DMS 273 treated with DMSO at 0.1 percent for 48 hours (cell line): ENCODE measurements at regions not wholly inside any gene's neighbourhood (a gene's known extent, or its start where the extent isn't known, plus 50 kb on each side); places are given as distances from the start of the nearest gene placed in this dataset.

Experiments
- DNase-seq: peaks from one replicate; lab custom pipeline; 2025; lab: John Stamatoyannopoulos, UW

- no peak for DNase-seq
Measured at GRCh38 chr17:11081342-11081741, 159.7 kb upstream of the SHISA6 start.

GRCh38 chr17:11077673-11078072, 163.3 kb upstream of the SHISA6 start:
- DNase-seq: no peak

- no peak for DNase-seq
Measured at GRCh38 chr17:11074451-11074850, 166.6 kb upstream of the SHISA6 start.

- no peak for DNase-seq
Measured at GRCh38 chr17:11056926-11057325, 184.1 kb upstream of the SHISA6 start.

- DNase-seq: no peak
Measured at GRCh38 chr17:11053846-11054245, 187.2 kb upstream of the SHISA6 start.

- no peak for DNase-seq
Measured at GRCh38 chr17:11049539-11049938, 191.5 kb upstream of the SHISA6 start.

GRCh38 chr17:11047228-11047627, 193.8 kb upstream of the SHISA6 start:
- no peak for DNase-seq

GRCh38 chr17:11039342-11039741, 201.5 kb upstream of the PIRT start:
- DNase-seq: no peak

- DNase-seq: no peak
Measured at GRCh38 chr17:11035681-11036080, 197.8 kb upstream of the PIRT start.

- no peak for DNase-seq
Measured at GRCh38 chr17:11031787-11032186, 193.9 kb upstream of the PIRT start.

GRCh38 chr17:11029791-11030190, 191.9 kb upstream of the PIRT start:
- no peak for DNase-seq

GRCh38 chr17:11028349-11028748, 190.5 kb upstream of the PIRT start:
- DNase-seq: no peak

GRCh38 chr17:11026903-11027302, 189.0 kb upstream of the PIRT start:
- DNase-seq: no peak

GRCh38 chr17:11023639-11024479, 186.0 kb upstream of the PIRT start:
- DNase-seq: no peak

- no peak for DNase-seq
Measured at GRCh38 chr17:11006530-11006929, 168.6 kb upstream of the PIRT start.

- no peak for DNase-seq
Measured at GRCh38 chr17:11005940-11006339, 168.1 kb upstream of the PIRT start.

GRCh38 chr17:11002417-11002816, 164.5 kb upstream of the PIRT start:
- DNase-seq: no peak

- DNase-seq: no peak
Measured at GRCh38 chr17:11001651-11002050, 163.8 kb upstream of the PIRT start.

GRCh38 chr17:10999484-10999883, 161.6 kb upstream of the PIRT start:
- no peak for DNase-seq

GRCh38 chr17:10993126-10993525, 155.2 kb upstream of the PIRT start:
- DNase-seq: no peak

- DNase-seq: no peak
Measured at GRCh38 chr17:10992106-10992880, 154.4 kb upstream of the PIRT start.

GRCh38 chr17:10987786-10988185, 149.9 kb upstream of the PIRT start:
- DNase-seq: no peak

GRCh38 chr17:10984220-10984619, 146.3 kb upstream of the PIRT start:
- no peak for DNase-seq
